G401 (cell line): ENCODE measurements at regions not wholly inside any gene's neighbourhood (a gene's known extent, or its start where the extent isn't known, plus 50 kb on each side); places are given as distances from the start of the nearest gene placed in this dataset.

Experiments used
- DNase-seq: peaks from one replicate; pipeline ENCODE4 v3.0.0-alpha.2; 2015; ENCODE audit warnings: low spot score
- in situ Hi-C: cut with HindIII; loops from 2 replicates; pipeline ENCODE4 v1.10.0; 2016; ENCODE audit warnings: low sequenced_read_pairs, mixed read lengths

DNA sequence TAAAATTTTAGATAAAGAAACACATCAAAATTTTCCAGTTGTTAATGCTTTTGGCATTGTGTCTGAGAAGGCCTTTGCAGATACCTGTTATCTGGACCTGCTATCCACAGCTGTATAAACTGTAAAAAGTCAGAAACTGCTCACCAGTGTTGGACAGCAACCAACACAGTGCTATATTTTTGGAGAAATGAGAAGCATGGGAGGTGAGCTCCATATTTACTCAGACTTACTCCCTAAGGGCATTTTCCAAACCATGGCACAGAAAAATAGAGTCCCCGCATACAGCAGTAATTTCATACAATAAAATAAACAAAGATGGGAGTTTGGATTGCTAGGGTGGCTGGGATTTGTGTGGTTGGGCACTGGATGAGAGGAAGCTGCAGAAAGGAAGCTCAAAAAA is 136.3 kb upstream of the GLI3 start:
- no peak for DNase-seq
- in situ Hi-C loops: no loop called here

DNA sequence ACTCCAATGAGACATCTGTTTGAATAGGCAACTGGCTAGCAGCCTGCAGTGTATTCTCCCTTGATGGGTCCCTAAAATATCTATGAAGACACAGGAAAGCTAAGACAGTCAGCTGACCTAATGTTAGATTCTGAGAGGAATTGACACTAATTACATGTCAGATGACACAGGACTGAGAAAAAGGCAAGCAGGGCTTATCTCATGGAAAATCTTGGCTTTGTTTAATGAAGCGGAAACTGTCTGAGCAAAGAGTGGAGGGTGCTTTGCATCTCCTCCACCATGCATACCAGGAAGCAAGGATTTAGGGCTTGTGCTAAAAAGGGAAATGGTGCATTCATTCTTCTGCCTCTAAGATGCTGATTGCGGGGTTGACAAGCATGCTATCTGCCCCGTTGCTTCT is 135.5 kb upstream of the GLI3 start:
- in situ Hi-C loops: no loop called here

DNA sequence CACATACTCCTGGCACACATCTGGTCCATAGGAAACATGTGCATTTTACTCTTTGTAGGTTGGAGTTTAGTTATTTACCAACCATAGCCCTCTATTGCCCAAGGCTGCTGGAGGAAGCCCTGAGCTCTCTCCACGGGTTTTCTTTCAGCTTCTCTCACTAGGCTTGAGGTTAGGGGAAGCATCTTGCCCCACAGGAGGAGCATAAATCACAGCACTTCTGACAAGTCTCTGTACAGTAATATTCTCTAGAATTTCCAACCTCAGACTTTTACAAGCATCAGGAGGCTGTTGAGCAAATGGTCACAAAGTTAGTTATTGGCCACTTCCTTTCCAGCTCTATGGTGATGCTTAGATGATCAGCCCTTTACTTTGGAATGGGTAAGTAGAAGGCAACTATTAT is 122.9 kb upstream of the GLI3 start:
- DNase-seq: no peak
- in situ Hi-C loops: no loop called here

More for the DNA sequence above, 135.5 kb upstream of the GLI3 start:
- DNase-seq: no peak

DNA sequence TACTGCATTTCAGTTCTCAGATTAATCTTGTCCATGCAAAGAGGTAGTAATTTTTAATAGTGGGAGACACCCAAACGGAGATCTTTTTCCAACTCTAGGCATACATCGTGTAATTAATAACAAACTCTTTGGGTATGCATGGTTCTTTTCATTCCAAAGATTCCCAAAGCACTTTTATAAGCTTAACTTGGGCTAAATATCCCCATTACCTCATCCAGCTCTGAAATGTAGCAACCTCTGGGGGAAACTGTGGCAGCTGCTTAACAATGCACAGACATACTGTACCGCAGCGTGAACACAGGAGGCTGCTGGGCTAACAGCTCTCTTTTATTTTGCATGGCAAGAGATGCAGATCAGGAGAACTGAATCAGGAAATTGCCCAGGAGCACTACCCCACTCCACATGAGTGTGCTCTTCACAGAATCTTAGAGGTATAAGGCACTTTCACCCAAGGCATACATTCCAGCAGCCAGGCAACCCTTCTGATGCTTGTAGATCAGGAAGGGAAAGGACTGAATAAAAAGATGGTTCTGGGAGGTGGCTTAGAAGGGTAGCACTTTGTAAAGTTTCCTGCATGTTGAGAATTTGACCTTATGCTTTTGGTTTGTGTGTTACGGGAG is 114.4 kb upstream of the GLI3 start:
- in situ Hi-C loops: no loop called here
- DNase-seq: no peak

DNA sequence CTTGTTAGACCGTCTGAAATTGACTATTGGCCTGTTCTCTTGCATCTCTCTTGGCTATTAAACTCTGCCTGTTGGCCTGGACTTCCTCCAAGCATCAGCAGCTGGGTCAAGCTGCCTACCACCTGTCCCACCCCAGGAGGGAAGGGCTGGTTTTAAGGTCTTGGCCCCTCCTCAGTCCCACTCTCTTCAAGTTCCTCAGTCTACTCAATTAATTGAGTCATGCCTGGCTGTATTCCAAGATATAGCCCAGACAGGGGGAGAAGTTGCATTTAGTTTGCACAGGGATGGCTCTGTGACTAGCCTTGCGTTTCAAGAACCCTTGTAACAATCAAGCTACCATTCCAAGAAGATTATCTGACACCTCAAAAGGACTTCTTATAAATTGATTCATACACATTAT is 113.8 kb upstream of the GLI3 start:
- in situ Hi-C loops: no loop called here

DNA sequence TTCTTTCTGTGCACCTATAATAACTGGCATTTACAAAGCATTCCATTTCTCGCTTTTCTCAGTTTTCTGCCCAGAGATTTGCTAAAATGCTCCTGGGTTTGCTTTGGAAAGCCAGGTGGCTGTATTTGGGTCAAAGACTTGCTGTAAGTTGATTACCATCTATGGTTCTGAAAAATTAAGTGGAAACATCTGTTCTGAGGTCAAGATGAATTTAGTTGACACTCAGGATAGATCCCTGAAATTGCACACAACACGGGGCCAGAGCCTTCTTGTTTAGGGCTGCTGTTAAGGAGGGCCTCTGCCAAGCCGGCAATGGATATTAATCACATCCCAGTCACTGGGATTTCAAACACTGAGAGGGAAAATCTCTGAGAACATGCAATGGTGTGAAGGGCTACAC is 111.6 kb upstream of the GLI3 start:
- in situ Hi-C loops: no loop called here
- DNase-seq: no peak

More for the DNA sequence above, 113.8 kb upstream of the GLI3 start:
- DNase-seq: no peak

DNA sequence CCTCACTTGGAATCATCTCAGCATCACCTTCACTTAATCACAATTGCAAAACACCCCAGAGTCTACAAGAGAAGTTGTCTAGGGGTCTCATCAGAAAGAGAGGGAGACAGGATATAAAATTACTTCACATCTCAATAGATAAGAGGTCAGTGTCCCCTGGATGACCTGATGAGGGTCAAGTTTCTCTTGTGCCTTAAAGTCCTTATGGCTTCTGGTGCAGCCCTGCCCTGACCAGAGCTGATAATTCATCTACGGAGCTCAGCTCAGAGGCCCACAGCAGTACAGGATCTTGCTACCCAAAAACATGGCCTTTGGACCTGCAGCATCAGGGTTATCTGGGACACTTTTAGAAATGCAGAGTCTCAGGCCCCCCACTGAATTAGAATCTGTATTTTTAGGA is 111.1 kb upstream of the GLI3 start:
- no peak for DNase-seq
- in situ Hi-C loops: no loop called here

DNA sequence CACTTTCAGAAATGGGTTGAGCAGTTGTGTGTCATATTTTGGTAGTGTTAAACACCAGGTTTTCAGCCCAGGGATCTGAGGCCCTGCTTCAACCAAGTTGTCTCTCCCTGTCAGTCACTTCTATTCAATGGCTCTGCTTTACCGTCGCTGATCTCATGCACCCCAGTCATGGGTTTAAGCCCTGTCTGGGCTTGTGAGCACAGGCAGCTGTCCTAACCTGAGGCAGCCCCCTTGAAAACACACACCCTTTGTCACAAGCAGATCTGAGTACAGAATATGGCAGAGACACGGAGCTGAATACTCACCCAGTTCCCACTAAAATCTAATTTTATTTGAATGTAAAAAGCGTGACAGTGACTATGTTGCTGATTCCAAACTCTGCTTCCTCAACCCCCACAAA is 110.6 kb upstream of the GLI3 start:
- in situ Hi-C loops: no loop called here
- DNase-seq: no peak

DNA sequence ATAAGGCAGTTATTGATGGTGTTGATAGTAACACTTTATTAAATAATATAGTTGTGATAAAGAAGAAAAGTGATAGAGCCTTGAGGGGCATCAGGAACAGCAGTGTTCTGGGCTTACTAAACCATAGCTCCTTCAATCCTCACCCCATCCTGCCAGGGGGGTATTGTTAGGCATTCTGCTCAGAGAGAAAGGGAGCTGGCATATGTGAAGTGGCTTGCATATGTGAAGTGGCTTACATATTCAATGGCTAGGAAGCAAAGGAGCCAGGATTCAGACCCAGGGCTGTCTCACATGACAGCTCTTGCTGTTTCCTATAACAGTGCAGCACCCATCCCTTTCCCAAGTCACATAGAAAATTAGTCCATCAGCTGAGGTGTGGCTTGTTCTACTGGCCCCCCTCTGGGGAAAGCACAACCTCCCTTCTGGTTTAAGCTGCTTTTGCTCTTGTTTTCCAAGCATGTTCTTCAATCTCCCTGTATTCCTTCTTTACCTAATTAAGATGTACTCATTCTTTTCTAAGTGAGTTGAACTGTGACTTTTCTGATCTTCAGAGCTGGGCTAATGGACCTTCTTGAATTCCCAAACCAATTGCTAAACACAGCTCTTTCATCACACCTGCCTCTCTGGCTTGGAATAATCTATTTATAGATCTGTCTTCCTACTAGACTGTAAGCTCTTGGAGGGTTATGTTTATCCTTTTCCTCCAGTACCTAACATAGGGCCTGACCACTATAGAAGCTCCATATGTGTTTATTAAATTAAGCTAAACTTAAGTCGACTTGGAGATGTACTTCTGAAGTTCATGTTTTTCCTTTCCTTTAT is 108.7 kb upstream of the GLI3 start:
- in situ Hi-C loops: no loop called here
- DNase-seq: no peak

DNA sequence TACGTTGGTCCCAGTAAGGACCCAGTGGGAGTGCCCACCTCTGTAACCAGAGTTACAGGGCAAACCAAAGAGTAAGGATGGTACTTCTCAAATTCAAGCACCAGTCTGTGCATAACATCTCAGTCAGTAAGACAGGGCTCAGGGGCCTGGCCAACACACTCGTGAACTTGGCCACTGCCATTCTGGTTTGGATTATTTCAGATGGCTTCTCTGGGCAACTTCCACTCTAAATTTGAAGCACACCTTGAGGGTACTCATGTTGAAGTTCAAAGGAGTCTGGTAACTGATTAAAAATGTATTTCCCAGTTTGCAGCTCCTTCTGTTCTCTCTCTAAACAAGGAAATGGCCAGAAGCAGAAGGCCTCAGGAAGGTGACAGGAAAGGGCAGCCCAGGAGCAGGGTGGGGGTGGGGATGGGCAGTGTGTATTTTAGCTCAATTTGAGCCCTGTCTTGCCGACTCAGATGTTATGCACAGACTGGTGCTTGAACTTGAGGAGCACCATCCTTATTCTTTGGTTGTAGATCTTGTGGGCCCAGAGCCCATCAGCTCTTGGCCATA is 107.3 kb upstream of the GLI3 start:
- DNase-seq: no peak
- in situ Hi-C loops: no loop called here

DNA sequence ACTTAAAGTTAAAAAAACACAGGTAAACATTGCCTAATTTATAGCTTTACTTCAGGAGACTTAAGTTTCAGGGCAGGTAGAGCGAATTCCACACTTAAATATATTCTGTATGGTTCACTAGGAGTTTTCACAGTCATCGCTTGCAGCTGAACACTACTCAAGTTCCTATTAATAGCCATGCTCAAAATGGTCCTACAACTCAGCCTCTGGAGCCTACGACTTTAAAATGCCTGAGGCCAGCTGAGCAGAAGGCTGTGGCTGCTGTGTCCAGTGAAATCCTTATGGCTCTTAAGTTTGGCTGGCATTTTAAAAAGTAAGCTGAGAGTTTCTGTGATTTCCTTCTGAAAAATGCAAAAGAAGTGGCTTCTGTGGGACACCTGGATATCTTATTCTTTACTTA is 105.4 kb upstream of the GLI3 start:
- no peak for DNase-seq
- in situ Hi-C loops: no loop called here

DNA sequence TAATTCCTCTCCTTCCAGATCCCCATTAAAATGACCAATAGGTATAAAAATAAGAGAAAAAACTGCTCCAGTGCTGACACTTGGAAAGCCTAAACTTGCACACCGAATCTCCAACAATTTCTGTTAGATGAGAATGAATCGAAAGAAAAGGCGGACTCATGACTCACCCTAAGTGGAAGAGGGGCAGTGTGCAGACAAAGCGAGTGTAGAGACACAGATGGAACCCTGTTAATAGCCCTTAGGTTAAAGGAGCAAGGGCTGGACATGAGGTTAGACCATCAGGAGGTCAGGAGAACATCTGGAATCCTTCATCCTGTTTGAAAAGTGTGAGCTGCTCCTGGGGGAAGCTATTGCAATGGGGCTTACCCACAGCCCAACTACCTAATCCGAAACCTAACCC is 103.4 kb upstream of the GLI3 start:
- DNase-seq: no peak
- in situ Hi-C loops: no loop called here

DNA sequence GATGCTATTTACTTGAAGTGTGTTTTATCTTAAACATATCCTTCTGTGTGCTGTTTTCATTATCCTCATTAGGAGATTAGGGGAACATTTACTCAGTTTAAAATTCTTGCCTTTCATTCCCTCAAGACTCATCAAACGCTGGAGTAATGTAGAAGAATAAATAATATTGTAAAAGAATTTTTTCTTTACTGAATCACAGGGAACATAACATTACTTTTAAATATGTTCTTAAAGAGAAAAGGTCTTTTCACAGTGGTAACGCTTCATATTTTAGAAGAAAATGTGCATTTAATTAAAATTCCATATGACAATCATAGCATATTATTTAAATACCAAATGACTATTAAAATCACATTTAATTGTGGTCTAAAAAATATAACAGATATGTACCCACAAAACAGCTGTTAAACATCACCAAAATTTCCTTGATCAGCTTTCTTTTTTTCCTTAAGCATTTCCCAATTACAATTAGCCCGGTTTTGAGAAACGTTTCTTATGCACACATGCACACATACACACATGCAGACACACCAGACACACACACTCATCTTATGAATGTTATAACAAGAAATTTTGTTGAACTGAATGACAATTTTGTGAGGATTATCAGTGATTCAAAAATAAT is 102.0 kb upstream of the GLI3 start:
- DNase-seq: no peak
- in situ Hi-C loops: no loop called here

DNA sequence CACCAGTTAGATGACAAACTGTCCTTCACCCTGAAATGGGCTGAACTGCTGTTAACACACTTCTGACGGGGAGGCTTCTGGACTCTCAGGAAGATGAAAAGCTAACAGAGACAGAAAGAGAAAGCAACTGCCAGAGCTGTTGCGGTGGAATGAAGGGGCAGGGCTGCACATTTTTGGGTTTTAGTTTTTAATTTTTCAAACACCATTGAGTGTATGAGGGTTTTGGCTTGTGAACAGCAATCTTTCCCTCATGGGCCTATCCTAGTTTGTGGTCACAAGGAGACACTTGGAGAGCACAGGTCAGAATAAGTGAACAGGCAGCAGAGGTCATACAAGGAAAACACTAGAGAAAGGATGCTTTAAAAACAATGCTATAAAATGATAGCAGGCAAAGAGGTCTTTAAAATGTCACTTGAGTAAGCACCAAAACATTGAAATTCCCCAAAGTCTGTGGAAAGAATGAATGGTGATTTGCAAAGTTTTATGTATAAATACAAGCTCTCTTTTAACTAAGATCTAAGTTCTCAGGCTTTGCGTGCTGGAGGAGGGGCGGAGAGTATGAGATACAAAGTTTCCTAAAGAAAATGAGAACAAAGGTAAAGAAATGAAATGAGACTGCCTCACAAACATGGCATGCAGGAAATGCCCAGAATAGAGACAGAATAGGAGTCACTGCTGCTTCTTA is 101.4 kb upstream of the GLI3 start:
- DNase-seq: no peak
- in situ Hi-C loops: no loop called here

DNA sequence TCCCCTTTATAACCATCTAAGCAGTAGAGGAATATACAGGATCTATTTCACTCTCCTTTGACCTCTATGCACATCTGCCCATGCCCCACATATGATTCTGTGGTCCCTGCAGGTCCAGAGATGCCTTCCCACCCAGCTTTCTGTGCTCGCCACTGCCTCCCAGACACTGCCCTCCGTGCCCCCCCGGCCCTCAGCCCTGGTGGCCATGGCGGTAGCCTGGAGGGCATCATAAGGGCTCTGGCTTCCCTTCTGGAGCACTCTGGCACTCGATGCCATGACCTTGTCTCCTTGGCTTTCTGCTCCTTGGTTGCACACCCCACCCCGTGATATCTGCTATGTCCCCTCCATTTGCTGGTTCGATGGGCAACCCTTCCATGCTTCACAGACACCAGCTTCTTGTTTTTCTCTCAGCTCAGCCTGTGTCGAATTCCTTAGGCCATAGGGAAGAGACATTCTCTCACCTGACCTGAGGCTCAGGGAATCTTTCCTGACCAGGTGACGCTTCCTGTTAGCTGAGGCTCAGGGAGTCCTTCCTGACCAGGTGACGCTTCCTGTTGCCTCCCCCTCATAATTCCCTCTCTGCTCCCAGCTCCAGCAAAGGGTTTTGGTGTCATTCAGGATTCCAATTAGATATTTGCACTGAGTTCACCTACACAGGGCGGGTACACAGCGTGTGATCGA is 100.4 kb upstream of the GLI3 start:
- in situ Hi-C loops: no loop called here
- no peak for DNase-seq

DNA sequence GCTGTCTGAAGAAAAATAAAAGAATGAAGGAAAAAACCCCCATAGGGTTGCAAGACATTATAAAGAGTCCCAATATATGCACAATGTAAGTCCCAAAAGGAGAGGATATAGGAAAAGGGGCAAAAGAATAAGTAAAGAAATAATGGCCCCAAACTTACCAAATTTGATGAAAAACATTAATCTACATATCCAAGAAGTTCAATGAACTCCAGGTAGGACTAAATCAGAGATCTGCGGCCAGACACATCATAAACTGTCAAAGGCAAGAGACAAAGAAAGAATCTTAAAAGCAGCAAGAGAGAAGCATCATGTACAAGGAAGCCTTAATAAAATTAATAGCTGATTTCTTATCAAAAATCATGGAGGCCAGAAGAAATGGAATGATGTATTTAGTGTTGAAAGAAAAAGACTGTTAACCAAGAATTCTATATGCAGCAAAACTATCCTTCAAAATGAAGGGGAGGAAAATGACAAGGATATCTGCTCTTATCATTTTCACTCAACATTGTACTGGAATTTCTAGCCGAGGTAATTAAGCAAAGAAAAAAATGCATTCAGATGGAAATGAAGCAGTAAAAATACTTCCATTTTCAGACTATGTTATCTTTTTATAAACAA is 95.7 kb upstream of the GLI3 start:
- in situ Hi-C loops: no loop called here
- DNase-seq: no peak

DNA sequence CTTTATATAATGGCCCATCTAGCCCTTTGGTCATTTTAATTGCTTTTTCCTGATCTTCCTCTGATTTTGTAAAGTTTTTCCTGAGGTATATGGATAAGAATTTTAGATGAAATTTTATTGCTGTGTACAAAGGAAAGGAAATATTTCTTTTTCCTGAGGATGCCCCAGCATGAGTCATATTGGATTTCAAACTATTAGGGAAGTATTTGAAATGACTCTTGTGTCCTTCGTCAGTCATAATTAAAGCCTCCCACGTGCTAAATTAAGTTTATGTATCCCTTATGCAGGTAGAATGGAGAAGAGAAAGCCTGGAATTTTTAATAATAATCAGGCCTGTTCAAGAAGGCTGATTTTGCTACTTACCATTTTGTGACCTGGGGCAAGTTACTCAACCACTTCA is 82.6 kb upstream of the GLI3 start:
- in situ Hi-C loops: no loop called here
- no peak for DNase-seq

DNA sequence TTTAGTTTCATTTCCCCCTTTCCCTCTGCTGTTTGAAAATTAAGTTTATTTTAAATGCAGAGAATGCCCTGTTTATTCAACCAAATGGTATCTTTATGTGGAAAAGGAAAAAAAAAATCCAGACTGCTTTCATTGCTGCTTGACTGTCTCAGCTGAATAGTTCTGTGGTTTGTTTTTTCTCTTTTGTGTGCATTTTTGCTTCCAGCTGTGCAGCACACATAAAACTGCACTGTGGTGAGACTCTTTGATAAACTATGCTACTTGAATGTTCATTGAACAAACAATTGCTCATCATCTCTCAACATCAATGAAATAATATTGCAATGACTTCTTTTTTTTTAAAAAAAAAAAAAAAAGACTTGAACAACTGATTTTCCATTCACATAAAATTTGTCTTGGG is 78.6 kb upstream of the GLI3 start:
- no peak for DNase-seq
- in situ Hi-C loops: no loop called here

DNA sequence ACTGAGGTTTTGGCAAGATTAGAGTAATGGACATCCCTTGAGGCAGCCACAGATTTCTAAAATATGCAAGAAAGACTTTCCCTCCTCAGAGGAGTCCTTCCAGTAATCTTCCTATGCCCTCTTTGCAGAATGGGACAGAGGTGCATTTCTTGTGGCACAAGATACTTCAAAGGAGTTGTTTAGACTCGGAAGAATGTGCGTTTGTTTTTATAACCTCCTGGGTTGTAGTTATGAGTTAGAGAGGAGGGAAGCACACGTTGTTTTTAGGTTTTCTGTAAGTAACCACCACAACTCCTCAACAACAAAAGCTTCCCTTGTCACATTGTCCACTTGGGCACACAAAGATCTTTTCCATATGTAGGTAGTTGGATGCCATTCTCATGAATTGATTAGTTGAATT is 78.1 kb upstream of the GLI3 start:
- in situ Hi-C loops: no loop called here
- no peak for DNase-seq
